NCI-H146 treated with DMSO at 0.1 percent for 48 hours (cell line): ENCODE measurements at regions not wholly inside any gene's neighbourhood (a gene's known extent, or its start where the extent isn't known, plus 50 kb on each side); places are given as distances from the start of the nearest gene placed in this dataset.

ENCODE experiments used
- DNase-seq: peaks from one replicate; lab custom pipeline; 2025; ENCODE audit not compliant: unreplicated experiment; lab: John Stamatoyannopoulos, UW

DNA sequence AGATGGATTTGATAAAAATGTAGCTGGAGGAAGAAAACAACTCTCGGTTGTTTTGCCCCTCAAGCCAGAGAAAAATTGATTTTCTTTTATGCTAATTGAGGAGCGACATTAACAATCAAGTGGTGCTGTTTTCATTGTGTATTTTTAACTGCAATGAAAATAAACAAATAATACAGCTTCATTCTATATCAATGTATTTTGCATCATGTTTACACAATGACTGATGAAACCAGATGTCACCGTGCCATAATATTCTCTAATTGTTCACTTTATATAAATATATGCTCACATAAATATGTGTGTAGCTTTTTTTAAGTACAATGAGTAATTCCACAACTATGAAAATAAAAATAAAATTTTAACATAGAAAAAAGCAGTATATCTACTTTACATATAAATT lies 139.0 kb upstream of the PRDM9 start:
- no peak for DNase-seq

DNA sequence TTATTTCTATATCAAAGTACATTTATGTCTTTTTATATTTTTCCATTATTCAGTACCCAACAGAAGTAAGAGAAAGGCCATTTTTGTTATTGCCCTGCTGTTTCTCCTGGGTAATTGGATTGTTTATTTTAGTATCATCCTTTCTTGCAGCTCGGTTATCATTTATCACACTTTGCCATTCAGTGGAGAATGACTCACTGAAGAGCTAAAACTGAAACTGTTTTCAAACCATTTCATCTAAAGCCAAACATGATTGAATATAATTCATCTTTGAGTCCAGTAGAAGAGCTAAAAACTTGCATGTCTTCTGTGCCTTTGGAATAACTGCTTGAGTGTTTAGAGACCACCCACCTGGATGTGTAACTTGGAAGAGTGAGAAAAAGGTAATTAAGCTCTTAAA lies 139.5 kb upstream of the PRDM9 start:
- no peak for DNase-seq

DNA sequence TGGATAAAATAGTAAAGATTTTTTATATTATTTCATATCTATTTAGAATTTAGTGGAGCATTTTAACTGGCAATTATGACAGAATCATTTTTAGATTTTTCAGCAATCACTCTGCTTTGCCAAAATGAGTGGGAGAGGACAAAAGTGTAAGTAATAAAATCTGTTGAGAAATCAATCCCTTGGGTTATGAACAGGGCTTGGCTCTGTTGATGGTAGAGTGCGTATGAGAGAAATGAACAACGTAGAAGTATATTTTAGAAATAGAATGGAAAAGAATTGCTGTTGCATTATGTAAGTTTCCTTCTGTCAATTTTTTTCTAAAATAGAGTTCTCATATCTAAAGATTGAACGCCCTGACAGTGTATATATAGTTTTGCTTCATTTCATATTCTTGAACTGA lies 154.1 kb upstream of the PRDM9 start:
- no peak for DNase-seq

GRCh38 chr5:23352446-23352845 lies 155.0 kb upstream of the PRDM9 start:
- no peak for DNase-seq

DNA sequence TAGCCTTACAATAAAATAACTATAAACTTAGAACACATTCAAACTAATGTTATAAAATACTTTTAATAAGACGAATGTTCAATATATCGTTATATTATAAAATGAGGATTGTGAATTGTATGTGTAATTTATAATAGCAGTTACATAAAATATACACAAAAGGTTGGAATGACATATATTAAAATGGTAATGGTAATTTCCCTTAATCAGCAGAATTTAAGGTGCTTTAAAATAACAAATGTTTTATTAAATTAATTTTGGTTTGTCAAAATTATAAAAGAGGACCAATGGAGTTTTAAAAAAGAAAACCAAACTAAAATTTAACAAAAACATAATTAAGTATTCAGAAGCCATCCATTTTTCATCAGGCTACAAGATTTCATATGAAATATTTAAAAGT lies 164.3 kb upstream of the PRDM9 start:
- DNase-seq: no peak

- no peak for DNase-seq
Observed at GRCh38 chr5:23332650-23333251, 174.7 kb upstream of the PRDM9 start.

DNA sequence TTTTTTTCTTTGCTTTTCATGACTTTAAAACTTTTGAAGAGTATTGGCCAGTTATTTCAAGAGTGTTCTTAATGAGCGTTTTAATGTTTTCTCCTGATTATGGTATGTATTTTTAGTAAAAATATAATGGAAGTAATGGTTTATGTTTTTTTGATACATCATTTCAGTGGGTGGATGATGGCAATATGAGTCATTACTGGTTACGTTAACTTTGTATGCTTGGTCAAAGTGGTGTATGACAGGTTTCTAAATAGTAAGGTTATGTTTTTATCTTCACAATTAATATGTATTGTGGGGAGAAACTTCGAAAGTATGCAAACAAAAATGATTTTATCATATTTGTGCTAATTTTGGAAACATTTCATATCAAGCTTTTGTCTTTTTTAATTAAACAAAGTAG lies 176.7 kb upstream of the PRDM9 start:
- no peak for DNase-seq

GRCh38 chr5:23319901-23320300 lies 187.5 kb upstream of the PRDM9 start:
- DNase-seq: no peak

GRCh38 chr5:23318960-23319359 lies 188.4 kb upstream of the PRDM9 start:
- DNase-seq: no peak

GRCh38 chr5:23318166-23318565 lies 189.2 kb upstream of the PRDM9 start:
- no peak for DNase-seq

DNA sequence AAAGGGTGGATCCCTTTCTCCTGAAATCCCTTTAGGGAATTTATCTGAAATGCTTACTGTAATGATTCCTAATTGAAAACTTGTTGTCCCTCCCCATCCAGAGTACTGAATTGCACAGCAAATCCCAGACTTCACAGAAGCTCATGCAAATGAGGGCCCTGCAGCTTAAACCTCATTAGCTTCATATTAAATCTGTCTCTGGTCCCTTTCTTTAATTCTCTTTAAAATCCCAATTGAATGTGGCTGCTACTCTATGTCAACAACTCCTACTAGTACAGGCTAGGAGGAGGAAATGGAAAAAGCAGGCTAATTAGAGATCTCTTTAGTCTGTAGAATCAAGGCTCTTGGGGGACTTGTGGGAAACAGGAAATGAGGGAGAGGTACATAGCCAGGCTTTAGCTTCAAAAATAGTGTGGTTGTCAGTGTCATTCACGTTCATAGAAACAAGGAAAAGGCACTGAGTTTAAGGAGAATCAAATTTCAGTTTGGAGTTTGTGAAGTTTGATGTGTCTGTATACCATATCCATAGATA lies 191.3 kb upstream of the PRDM9 start:
- no peak for DNase-seq

DNA sequence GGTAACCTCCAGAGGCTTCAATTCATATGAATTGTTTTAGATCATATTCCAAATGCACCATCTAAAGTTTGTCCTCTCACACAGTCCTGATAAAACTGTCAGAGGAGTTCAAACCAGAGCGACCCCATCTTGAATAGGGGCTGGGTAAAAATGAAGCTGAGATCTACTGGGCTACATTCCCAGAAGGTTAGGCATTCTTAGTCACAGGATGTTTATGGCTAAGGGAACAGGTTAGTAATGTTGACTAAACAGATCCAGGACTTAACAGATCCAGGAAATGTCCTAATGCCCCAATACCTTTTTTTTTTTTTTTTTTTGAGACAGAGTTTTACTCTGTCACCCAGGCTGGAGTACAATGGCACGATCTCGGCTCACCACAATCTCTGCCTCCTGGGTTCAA lies 192.6 kb upstream of the PRDM9 start:
- DNase-seq: no peak

- DNase-seq: no peak
Observed at GRCh38 chr5:23305055-23305454, 202.4 kb upstream of the PRDM9 start.

DNA sequence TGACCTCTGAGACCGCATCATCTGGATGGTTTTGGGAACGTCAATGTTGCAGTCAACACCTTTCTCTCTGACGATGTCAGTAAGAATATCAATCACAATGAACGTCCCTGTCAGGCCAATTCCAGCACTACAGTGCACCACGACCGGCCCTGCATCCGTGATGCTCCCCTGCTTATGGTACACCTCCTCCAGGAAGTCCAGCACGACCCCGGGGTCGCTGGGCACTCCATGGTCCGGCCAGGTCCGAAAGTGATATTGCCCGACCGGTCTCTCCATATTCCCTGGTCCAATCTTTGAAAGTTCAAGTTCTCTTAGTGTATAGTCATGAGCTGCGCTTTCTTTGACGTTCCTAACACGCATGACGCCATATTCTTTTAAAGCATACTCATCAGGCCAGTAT lies 203.6 kb upstream of the PRDM9 start:
- DNase-seq: no peak

DNA sequence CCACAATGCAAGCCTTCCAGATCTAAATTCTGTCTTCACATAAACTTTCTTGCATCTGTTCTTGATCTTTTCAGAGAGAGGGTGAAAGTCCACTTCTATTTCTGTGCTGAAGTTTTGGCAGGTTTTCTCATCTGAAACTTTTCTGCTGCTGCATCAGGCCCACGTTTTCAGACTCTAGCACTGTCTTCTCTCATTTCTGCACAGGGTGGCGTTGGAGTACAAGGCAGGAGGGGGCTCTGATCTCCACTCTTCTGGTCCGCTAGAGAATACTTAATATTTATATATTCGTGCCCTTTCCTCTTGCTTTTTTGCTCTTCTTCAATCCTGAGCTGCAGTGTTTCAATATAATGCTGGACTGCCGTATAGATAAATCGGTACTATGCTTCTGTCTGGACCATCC lies 204.0 kb upstream of the PRDM9 start:
- no peak for DNase-seq

GRCh38 chr5:23302438-23302837 lies 205.0 kb upstream of the PRDM9 start:
- DNase-seq: no peak

DNA sequence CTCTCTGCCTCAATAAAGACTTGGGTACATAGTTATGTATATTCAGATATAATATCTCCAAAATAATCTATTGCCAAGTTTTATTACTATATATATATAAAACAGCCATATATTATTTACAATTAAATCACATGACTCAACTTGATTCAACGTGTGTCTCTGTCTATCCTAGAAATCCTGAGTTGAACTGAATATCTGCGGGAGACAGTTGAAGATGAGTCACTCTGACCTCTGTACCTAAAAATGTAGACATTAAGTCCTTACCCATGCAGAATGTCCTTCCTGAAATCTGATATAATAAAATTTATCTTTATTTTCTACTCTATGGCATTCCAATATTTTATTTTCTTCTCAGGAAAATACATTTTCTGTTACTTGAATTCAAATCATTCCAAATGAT lies 218.2 kb upstream of the PRDM9 start:
- no peak for DNase-seq

- DNase-seq: no peak
Observed at GRCh38 chr5:23284656-23285055, 222.8 kb upstream of the PRDM9 start.

- no peak for DNase-seq
Observed at GRCh38 chr5:23274171-23274570, 233.2 kb upstream of the PRDM9 start.

DNA sequence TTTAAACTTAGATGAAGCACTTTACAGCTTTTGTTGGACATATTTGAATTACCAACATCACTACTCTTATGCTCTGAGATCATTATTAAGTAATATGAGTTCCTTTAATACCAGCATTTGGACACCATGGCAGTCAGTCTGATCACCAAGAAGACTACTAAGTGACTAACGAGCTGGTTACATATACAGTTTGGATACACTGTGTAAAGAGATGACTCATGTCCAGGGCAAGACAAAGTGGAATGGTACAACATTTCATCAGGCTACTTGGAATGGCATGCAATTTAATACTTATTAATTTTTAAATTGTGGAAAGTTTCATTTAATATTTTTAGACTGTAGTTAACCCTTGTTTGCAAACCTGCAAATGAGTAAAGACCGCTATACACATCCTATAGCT lies 237.4 kb upstream of the PRDM9 start:
- no peak for DNase-seq

GRCh38 chr5:23268136-23268535 lies 239.3 kb upstream of the PRDM9 start:
- DNase-seq: no peak

- no peak for DNase-seq
Observed at GRCh38 chr5:23260621-23261020, 246.8 kb upstream of the PRDM9 start.

DNA sequence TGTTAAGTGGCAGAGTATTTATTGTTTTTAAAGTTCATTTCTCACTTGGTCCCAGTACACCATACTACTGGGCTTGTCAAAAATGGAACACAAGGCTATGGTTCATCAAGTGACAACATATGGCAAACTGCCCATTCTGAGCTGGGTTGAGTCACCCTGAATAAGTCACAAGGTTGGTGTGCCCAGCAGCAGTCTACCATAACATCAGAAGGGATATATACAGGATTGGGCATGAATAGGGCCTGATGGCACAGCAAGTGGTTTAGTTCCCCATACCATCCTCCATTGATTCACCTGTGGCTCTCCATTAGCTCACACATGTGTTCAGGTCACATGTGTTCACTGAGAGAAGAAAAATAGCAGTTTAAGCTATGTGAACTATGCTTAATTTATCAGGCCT lies 249.8 kb upstream of the PRDM9 start:
- no peak for DNase-seq
